ENCODE measurements at regions not wholly inside any gene's neighbourhood (a gene's known extent, or its start where the extent isn't known, plus 50 kb on each side); places are given as distances from the start of the nearest gene placed in this dataset.
"Not testable (repeated sequence)": the region's sequence is repeated elsewhere in the genome, so short reads cannot be mapped to it uniquely, and the experiment has no call there.

DNA sequence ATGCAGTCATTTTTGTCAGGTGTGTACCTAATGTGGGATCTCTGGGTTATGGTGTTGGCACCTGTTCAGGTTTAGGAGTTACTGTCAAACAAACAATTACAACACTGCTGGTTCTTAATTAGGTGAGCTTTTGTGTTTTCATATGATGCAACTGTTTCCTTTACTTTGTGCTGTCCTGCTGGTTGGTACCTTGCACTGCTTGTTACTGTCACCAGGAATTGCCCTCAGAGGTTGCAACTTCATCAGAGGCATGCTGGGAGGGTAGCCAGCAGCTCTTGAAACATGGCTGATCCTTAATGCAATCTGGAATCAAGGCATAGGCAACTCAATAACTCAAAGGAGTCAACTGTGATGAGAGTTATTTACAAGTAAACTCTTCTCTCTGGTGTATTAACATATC lies 400.3 kb downstream of the MIAT start:
- DNase-seq (ENCODE audit: low read depth, low spot score): no peak

DNA sequence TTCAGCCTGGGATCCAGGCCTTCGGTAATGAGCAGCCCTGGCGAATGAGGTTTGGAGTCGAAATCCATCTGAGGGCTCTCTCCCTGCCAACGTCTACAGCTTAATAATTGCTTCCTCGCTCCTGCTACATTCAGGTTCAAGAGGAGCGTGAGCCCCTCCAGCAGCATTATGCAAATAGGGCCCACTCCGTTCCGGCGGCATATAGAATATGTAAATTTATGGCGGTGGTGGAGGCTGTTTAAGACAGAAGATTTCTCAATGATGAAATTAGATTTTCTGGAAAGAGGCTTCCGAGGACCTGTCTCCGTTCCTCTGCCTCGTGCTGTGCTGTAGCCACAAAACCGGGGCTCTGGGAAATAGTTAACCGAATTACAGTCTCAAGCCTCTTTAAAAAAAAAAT lies 402.8 kb downstream of the MIAT start:
- DNase-seq (ENCODE audit: low read depth, low spot score): no peak

DNA sequence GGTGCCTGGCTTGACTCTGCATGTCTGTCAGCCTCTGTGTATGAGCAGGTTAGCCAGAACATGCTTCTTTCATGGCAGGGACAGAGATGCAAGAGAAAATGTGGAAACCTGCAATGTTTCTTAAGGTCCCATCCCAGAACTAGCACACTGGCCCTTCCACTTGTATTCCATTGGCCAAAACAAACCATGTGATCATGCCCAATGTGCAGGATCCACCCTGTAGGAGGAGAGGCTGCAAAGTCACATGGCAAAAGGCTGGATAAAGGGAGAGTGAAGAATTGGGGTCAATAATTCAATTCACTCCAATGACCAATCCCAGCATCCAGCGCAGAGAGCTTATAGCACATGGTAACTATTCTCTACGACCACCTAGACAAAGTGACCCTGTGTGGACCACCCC lies 405.5 kb downstream of the MIAT start:
- DNase-seq (ENCODE audit: low read depth, low spot score): no peak

DNA sequence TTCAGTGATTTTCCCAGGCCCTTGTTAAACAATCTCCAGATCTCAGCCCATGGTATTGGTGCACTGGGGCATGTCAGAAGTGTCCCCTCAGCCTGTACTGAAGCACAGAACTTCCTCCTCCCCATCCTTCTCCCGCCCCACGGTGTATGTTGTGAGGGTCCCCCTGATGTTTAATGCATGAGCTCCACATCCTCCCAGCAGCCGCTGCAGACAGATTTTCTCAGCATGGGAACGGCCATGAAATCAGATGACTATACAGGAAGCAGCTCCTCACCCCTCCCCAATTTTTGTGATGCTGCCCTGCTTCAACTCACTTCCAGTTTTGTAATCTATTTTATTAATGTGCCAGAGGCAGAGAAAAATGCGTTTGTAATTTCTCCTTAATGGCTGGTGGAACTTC lies 406.0 kb downstream of the MIAT start:
- DNase-seq (ENCODE audit: low read depth, low spot score): no peak

DNA sequence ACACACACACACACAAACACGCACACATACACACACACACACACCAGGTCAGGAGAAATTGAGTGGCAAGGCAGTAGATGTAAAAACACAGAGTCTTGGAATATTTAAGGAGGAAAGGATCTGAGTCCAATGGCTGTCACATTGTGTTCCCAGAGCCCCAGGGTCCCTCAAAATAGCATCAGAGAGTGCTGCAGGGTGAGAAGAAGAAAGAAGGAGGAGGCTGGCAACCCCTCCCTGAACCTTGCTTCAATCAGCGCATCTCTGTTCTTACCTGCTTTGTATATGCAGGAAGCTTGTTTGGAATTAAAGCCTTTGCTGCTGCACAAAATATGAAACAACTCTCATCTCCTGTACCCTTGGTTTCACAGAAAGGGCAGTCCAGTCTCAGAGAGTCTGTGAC lies 406.5 kb downstream of the MIAT start:
- no peak for DNase-seq (ENCODE audit: low read depth, low spot score)

DNA sequence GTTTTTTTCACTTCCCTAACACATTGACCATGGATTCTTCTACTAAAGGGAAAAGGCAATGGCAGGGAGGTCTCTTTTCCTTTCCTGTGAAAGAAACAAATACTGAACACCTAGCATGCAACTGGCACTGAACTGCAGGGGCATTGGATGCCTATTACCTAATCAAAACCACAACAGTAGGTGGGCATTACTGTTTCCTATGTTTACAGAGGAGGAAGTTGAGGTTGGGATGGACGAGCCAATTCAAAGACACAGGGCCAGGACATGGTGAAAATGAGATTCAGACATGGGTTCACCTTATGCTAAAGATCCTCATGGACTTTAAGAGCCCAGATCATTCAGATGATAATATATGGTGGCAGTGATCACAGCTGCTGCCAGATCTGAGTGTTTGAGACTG lies 407.0 kb downstream of the MIAT start:
- no peak for DNase-seq (ENCODE audit: low read depth, low spot score)

DNA sequence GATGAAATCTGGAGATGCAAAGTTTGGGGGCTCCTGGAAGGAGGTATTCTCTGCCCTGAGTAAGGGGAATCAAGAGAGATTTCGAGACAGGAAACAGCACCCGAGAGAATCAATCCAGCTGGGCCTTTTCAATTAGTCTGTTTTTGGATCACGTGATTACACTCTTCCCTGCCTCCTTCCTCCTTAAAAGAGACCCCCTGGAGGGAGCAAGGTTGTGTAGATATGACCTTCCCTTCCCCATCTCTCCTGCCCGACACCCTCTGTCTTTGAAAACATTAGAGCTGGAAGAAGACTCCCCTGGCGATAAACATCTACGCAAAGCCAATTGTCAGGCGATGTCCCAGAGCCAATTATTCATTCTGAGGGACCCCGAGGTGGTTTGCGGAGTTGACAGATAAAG lies 407.9 kb downstream of the MIAT start:
- DNase-seq (ENCODE audit: low read depth, low spot score): no peak

DNA sequence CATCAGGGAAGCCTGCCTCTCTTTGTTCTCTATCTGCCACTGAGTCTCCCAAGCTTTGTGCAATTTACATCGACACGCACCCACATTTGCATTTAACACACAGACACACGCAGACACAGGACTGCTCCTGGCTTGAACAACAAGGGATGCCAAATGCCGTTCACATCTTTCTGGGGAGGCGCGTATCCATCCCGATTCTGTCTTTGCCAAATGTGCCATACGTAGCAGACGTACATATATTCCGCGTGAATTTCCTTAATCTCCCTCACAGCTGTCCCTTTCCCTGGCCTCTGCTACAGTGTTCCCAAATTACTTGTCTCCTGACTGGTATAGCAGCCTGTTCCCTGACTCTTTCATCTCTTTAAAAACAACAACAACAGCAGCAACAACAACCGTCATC lies 409.5 kb downstream of the MIAT start:
- no peak for DNase-seq (ENCODE audit: low read depth, low spot score)

DNA sequence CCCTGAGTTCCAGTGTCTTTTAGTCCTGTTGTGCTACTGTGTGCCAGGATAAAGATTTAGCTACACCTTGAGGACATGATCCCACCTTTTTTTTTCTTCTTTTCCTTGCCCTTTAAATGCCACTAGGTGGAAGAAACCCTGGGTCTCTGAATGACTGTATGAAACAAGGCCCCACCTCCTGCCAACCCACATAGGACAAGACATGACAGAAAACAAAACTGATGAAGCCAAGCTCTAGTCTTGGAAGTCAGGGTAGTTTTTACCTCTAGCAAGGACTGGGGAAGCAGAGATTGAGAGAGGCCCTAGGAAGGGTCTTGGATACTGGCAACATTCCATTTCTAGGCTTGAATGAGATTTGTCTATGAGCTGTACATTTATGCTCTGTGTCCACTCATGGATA lies 410.7 kb downstream of the MIAT start:
- no peak for DNase-seq (ENCODE audit: low read depth, low spot score)

DNA sequence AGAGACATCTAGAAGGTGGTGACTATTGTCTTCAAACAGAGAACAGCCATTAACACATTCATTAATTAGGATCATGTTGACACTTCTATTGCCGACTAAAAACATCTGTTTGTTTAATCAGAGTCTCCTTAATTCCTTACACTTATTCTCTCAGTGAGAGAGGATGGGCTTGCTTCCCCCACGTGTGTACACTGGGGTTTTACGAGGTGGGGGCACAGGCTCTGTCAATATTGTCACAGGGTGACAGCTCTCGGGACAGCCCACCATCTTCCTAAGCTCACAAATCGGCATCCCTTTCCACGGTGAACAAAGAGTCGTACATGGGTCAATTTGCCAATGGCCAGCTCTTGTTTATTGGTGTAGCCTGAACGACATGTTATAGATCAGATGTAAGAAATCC lies 413.2 kb downstream of the MIAT start:
- DNase-seq (ENCODE audit: low read depth, low spot score): no peak

DNA sequence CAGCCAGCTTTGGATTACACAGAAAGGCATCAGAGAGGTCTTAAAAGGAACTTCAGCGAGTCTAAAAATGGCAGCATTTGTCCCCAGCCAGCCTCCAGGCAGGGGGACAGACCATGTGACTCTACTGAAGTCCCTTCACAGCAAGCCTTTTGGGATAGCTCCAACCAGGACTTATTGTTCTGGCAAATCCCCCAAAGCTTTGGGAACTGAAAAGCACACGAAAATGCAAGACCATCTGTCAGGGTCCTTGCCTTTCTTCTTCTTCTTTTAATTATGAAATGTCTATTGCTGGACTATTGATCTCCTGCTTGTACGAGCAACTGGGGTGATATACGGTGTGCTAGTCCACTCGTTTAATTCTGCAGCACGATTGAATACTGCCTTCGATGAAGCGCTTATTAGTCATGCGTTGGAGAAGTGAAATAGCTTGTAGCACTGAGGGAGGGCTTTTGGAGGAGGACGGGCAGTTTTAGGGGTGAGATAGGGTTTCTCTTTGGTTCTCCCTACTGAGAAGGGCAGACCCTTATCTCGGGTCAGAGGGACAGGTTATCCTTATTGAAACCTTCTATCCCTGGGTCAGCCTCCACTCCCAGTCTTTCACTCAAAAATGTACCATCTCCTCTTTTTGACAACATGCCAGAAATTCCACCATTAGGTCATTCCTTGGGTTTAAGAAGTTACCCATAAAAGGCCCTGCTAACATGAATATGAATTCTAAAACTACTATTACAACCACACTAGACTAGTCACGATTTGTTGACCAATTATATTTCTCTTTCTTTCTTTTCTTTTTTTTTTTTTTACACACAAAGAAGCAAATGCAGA lies 416.4 kb downstream of the MIAT start:
- DNase-seq (ENCODE audit: low read depth, low spot score): no peak

DNA sequence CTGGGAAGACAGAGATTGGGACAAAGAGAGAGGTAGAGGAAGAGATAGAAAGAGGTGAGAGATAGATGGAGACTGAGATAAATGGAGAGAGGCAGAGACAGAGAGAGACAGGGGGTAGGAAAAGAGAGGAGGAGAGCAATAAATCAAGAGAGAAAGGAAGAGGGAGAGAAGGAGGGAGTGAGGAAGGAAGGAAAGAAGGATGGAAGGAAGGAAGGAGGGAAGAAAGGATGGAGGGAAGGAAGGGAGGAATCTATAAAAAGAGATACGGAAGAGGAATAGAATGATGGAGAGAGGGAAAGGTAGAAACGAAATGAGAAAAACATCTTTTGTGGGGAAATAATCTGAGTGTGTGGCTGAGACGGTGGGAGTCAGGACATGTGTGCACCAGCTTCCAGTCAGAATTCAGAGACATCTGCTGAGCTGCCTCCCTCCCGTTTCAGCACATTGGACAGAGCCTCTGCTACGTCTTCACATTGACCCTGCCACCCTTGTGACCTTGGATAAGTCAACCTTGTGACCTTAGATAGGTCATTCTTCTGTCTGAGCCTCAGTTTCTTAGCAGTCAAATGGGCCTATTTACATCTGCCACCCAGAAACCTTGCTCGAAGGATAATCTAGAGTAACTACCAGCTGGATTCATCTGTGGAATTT lies 417.8 kb downstream of the MIAT start:
- DNase-seq (ENCODE audit: low read depth, low spot score): no peak

DNA sequence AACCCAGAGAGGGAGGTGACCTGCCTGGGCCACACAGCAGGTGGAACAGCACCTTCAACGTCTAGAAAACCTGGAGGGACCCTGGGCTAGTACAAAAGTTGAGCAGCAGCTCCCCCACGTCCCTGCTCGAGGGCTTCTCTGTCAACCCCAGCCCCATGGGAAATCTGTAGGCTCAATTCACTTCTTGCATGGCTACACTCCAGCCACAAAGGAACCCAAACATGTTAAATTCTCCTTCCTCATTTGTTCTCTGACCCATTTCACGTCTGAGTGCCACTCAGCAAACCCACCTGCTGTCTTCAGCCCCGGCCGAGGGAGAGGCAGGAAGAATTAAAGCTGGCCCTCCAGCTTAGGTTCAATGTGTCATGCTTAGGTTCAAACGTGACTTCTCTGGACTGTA lies 418.5 kb downstream of the MIAT start:
- no peak for DNase-seq (ENCODE audit: low read depth, low spot score)

DNA sequence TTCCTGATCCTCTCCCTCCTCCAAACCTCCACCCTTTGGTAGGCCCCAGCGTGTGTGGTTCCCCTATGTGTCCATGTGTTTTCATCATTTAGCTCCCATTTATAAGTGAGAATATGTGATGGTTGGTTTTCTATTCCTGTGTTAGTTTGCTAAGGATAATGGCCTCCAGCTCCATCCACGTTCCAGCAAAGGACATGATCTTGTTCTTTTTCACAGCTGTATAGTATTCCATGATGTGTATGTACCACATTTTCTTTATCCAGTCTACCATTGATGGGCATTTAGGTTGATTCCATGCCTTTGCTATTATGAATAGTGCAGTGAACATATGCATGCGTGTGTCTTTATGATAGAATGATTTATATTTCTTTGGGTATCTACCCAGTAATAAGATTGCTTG lies 420.7 kb downstream of the MIAT start:
- DNase-seq (ENCODE audit: low read depth, low spot score): not testable (repeated sequence)

DNA sequence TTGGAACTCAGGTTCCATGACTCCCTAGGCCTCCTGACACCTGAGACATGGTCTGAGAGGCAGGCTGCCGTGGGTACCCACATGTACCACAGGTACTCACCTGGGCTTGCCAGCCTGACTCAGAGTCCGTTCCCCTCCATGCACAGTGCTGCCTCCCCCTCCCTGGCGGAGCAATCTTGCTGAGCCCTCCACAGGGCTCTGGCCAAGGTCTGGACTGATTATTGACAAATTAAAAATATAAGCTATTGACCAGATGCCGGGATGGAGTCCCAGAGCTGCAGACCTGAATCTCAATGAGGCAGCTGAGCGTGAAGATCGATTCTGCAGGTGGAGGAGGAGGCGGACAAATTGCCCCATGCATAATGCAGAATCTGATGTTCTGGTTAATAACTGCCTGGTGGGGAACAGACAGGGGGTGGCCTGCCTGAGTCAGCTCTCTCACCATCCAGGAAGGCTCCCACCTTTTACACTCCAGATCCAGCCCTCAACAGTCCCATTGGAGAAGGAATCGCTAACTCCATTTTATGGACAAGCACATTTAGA lies 422.7 kb downstream of the MIAT start:
- no peak for DNase-seq (ENCODE audit: low read depth, low spot score)

DNA sequence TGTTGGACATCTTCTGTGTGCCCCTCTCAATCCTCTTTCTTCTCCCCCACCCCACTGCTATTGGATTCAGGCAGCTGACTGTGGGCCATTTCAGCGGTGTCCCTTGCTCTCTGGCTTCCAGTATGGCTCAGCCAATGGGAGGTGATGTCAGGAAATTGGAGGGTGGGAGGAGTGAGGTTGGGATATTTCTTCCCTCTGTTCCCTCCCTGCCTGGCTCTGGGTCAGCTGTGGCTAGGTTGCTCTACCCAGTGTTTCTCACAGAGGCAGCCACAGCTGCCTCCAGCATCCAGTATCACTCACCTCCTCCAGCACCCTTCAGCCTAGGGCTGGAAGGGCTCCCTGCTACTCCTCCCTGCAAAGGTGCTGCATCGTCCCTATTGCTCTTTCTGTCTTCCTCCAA lies 423.5 kb downstream of the MIAT start:
- DNase-seq (ENCODE audit: low read depth, low spot score): no peak

DNA sequence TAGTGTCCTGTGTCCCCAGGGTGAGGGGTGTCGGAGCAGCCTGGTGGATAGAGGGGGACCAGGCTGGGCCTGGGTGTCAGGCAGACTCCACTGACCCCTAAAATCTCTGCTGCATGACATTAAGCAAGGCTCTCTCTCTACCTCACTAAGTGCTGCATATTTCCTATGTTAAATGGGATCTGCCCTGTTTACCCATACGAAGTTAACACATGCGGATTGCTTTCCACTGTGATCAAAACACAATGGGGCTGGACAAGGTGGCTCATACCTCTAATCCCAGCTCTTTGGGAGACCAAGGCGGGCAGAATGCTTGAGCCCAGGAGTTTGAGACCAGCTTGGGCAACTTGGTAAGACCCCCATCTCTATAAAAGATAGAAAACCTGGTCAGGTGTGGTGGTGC lies 426.2 kb downstream of the MIAT start:
- DNase-seq (ENCODE audit: low read depth, low spot score): no peak

DNA sequence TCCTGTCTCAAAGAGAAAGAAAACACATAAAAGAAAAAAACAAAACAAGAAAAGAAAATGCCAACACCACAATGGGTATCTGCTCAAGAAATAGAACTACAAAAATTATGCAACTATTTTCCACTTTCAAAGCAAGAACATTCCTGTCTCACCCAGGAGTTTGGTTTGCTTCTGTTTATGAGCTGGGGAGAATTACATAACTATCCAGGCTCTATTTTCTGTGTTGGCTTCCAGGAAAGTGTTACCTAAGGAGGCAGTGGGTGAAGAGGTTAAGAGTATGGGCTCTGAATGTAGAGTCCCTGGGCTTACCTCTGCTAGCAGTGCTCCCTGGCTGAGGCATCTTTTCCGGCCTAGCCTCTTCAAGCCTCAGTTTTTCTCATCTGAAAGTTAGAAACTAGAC lies 426.7 kb downstream of the MIAT start:
- no peak for DNase-seq (ENCODE audit: low read depth, low spot score)

DNA sequence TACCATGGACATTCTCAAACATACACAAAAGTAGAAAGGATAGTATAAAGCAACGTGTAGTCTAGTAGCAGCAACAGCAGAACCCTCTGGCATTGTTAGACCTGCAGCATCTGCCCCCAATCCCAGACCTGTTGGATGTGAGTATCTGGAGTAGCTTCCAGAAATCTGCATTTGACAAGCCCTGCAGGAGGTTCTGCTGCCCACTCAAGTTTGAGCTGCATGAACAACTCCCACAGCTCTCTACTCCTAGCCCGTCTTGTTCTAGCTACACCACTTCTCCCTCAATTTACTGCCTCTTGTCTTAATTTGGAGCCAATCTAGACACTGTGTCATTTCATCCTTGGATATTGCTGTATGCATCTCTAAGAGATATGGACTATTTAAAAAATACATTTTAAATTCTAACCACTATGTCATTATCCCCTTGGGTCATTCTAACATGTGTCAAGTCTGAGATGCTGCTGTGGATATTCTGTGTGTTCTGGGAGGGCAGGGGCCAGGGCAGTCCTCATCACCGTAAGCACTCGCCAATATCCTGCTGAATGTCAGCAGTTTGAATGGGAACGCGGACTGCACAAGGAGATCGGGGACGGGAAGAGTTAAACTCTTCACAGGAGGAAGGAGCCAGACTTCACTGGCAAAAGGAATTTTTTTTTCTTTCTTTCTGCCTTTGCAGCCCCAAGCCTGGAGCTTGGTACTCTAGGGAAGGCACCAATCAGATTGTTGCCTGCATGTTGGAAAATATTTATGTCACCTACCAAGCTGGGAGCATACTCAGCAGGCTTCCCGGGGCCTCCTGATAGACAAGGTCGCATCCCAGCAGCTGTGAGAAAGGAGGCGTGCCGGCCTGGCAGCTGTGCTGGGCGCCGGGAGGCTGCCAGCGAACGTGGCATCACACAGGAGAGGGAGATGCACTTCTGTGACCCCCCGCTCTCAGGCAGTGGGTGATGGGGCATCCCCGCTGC lies 429.0 kb downstream of the MIAT start:
- no peak for DNase-seq (ENCODE audit: low read depth, low spot score)

DNA sequence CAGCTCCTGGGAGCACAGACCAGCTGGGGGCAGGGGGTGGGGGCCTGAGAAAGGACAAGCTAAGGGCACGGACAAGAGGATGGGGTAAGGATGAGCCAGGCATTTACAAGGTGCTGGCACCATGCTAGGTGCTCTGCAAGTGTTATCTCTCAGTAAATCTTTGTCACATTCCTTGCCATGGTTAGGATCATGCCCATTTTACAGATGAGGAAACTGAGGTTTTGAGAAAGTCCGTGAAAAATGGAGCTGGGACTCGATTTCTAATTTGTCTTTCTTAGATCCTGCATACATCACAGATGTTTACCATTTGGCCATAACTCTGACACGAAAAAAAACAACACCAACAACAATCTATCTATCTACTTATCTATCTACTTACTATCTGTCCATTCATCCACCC lies 429.7 kb downstream of the MIAT start:
- no peak for DNase-seq (ENCODE audit: low read depth, low spot score)

DNA sequence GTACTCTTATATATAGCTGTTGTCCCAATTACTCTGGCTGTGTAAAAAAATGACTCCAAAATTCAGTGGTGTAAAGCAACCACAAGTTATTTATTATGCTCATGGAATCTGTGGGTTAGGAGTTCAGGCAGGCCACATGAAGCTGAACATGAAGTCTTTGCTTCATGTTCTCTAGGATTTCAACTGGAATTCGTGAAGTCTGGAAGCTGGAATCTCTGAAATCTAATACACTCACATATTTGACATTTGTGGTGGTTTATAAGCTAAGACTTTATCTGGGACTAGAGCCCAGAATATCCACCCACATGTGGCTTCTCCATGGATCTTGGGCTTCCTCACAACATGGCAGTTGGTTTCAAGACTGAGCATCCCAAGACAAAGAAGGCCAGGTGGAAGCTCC lies 430.6 kb downstream of the MIAT start:
- DNase-seq (ENCODE audit: low read depth, low spot score): no peak

DNA sequence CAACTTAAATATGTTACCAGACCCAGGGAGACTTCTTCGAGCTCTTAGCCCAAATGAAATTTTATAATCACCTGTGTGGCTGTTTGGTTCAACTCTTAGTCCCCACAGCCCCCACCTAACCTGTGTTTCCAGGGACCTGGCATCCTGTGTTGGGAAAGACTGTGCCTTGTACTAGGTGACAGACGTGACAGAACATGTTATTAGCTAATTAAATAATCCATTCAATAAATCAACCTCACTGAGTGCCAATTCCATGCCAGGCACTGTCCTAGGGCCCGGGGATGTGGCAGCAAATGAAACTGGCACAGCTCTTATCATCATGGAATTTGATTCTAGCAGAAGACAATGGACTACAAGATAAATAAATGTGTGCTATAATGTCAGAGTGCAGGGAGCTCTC lies 431.9 kb downstream of the MIAT start:
- no peak for DNase-seq (ENCODE audit: low read depth, low spot score)

All from iPS DF 19.7 (cell line).